ENCODE measurements at regions not wholly inside any gene's neighbourhood (a gene's known extent, or its start where the extent isn't known, plus 50 kb on each side); places are given as distances from the start of the nearest gene placed in this dataset.

- intact Hi-C loops (cut with DNase I) = no loop called here
- DNase-seq = no peak
- no peak for TF ChIP-seq CTCF (IDR thresholded peaks at IDR 0.05)
- H3K4me1 ChIP-seq = no peaks in the 10 kb centered on the region
- WGBS, 3 donors = 76 to 84% (median 82%) methylated on average over 12 of the region's 12 CpGs
- no peak overlapping the region for H3K4me3 ChIP-seq
- H3K36me3 ChIP-seq (ENCODE audit: insufficient read depth in 1 of 2, low read depth in 1 of 2) = no peaks in the 10 kb centered on the region
- no peak overlapping the region for H3K27ac ChIP-seq
- H3K9me3 ChIP-seq = no peaks in the 10 kb centered on the region
- no peak for ATAC-seq
- H3K27me3 ChIP-seq (ENCODE audit: insufficient read depth in 3 of 3, low read length in 2 of 3) = peaks cover 0 to 4% (median 0%) of the 10 kb centered on the region in 3 donors
Observed at GRCh38 chr1:14392161-14392858, 206.2 kb upstream of the KAZN start.

GRCh38 chr1:14392859-14393365, 205.6 kb upstream of the KAZN start:
- no peak for ATAC-seq
- Histone ChIP-seq H3K27me3 (ENCODE audit: insufficient read depth in 3 of 3, low read length in 2 of 3) (peaks cover 0 to 4% (median 0%) of the 10 kb centered on the region in 3 donors), H3K27ac (no peak overlapping the region), H3K4me1 (no peaks in the 10 kb centered on the region), H3K9me3 (no peaks in the 10 kb centered on the region), H3K36me3 (ENCODE audit: insufficient read depth in 1 of 2, low read depth in 1 of 2) (no peaks in the 10 kb centered on the region), H3K4me3 (no peak overlapping the region)
- TF ChIP-seq CTCF (IDR thresholded peaks at IDR 0.05) = no peak
- DNase-seq = no peak
- intact Hi-C loops (cut with DNase I) = no loop called here
- WGBS, 3 donors = 75 to 80% (median 76%) methylated on average over 5 of the region's 5 CpGs

GRCh38 chr1:14396100-14396499, 202.4 kb upstream of the KAZN start:
- Histone ChIP-seq H3K9me3 (no peaks in the 10 kb centered on the region), H3K4me1 (no peaks in the 10 kb centered on the region), H3K27me3 (ENCODE audit: insufficient read depth in 3 of 3, low read length in 2 of 3) (no peaks in the 10 kb centered on the region), H3K27ac (no peak overlapping the region), H3K36me3 (ENCODE audit: insufficient read depth in 1 of 2, low read depth in 1 of 2) (no peaks in the 10 kb centered on the region), H3K4me3 (no peak overlapping the region)
- intact Hi-C loops (cut with DNase I) = no loop called here
- DNase-seq (no peak), ATAC-seq (no peak)
- 75 to 84% (median 83%) methylated on average over 5 of the region's 5 CpGs for WGBS, 3 donors
- no peak for TF ChIP-seq CTCF (IDR thresholded peaks at IDR 0.05)

- Histone ChIP-seq H3K4me3 (no peak overlapping the region), H3K27me3 (ENCODE audit: insufficient read depth in 3 of 3, low read length in 2 of 3) (no peaks in the 10 kb centered on the region), H3K4me1 (no peaks in the 10 kb centered on the region), H3K27ac (no peak overlapping the region), H3K9me3 (no peaks in the 10 kb centered on the region), H3K36me3 (ENCODE audit: insufficient read depth in 1 of 2, low read depth in 1 of 2) (no peaks in the 10 kb centered on the region)
- 86 to 91% (median 90%) methylated on average over 13 of the region's 13 CpGs for WGBS, 3 donors
- ATAC-seq = no peak
- no peak for DNase-seq
- no peak for TF ChIP-seq CTCF (IDR thresholded peaks at IDR 0.05)
- intact Hi-C loops (cut with DNase I) = no loop called here
Observed at GRCh38 chr1:14403961-14404645, 194.4 kb upstream of the KAZN start.

All from psoas muscle (tissue), 7 donors.